Left ventricle myocardium inferior (tissue), 1 donor: ENCODE measurements at regions not wholly inside any gene's neighbourhood (a gene's known extent, or its start where the extent isn't known, plus 50 kb on each side); places are given as distances from the start of the nearest gene placed in this dataset.

Experiments
- DNase-seq: peaks from one replicate; pipeline ENCODE4 v3.0.0-alpha.2; 2020
- H3K27ac ChIP-seq: fragments of 200-600 bp; replicated peaks from 2 replicates; pipeline ENCODE4 v1.8.0; 2021
- H3K27me3 ChIP-seq: fragments of 200-600 bp; 2 replicates; pipeline ENCODE4 v1.8.0; 2021; ENCODE audit warnings: low read depth
- H3K36me3 ChIP-seq: fragments of 200-600 bp; 2 replicates; pipeline ENCODE4 v1.8.0; 2021
- H3K4me1 ChIP-seq: fragments of 200-600 bp; 2 replicates; pipeline ENCODE4 v1.8.0; 2021
- H3K4me3 ChIP-seq: fragments of 200-600 bp; 2 replicates; pipeline ENCODE4 v1.8.0; 2021; ENCODE audit warnings: mild to moderate bottlenecking, moderate library complexity
- H3K9me3 ChIP-seq: fragments of 200-600 bp; replicated peaks from 2 replicates; pipeline ENCODE4 v1.8.0; 2021
- intact Hi-C: fragments of 100-400 bp; cut with micrococcal nuclease; formaldehyde crosslinking; loops from one replicate; pipeline ENCODE4 v1.11.0; 2022
- TF ChIP-seq, protein P1 (sequence below): fragments of 200-600 bp; IDR thresholded peaks from 2 replicates; pipeline ENCODE4 v1.8.0; 2021; ENCODE audit warnings: antibody characterized with exemption, mild to moderate bottlenecking, borderline replicate concordance
- donor health status: DM: no; HTN: yes; CAD: no; lungs with severe emphysema.

DNA sequence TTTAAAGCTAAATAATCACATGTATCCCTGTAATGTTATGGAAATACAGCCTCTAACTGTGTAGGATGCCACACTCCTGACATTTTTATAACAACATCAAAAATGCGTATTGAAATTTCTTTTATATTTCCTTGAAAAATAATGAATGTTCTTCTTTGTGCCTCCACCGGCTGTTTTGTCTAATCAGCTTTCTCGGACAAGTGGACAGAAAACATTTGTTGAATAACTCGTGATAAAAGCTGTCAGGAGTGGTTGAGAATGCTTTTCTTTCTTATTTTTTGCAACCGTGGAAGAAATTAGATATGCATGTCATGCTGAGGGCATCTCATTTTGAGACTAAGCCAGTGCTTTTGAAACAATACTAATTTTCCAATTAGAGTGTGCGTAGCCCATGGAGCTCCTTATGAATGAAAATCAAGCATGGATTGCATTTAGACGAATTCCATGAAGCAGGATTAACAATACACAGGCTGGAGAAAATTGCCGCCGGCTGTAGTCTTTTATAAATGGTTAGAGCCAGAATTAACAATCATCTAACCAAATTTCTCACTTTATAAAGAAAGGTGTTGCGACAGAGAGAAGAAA, 614.5 kb upstream of the LCORL start:
- Histone ChIP-seq H3K36me3 (no peaks in the 10 kb centered on the region), H3K4me3 (no peak overlapping the region), H3K4me1 (no peaks in the 10 kb centered on the region), H3K27me3 (no peaks in the 10 kb centered on the region), H3K9me3 (peaks cover 1% of the 10 kb centered on the region), H3K27ac (no peak overlapping the region)
- intact Hi-C loops: no loop called here
- TF ChIP-seq, protein P1, sequence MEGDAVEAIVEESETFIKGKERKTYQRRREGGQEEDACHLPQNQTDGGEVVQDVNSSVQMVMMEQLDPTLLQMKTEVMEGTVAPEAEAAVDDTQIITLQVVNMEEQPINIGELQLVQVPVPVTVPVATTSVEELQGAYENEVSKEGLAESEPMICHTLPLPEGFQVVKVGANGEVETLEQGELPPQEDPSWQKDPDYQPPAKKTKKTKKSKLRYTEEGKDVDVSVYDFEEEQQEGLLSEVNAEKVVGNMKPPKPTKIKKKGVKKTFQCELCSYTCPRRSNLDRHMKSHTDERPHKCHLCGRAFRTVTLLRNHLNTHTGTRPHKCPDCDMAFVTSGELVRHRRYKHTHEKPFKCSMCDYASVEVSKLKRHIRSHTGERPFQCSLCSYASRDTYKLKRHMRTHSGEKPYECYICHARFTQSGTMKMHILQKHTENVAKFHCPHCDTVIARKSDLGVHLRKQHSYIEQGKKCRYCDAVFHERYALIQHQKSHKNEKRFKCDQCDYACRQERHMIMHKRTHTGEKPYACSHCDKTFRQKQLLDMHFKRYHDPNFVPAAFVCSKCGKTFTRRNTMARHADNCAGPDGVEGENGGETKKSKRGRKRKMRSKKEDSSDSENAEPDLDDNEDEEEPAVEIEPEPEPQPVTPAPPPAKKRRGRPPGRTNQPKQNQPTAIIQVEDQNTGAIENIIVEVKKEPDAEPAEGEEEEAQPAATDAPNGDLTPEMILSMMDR: no peak
- DNase-seq: no peak

DNA sequence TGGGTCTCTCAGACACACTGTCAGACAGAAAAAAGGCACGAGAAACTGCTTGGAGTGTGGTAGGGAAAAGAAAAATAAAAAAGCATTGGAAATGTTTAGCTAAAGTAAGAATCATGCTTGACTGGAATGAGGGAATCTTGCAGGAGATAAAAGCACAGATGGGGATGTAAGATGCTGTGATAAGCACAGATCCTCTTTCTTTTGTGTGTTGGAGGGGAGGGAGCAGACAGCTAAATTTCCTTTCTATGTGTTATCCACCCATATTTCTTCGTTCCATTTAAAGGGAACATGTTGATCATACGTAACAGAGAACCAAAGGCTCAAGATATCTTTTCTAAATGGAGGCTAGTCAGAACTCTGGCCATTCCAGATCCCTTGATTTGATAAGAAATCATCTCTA, 614.0 kb upstream of the LCORL start:
- intact Hi-C loops: no loop called here
- Histone ChIP-seq H3K4me1 (no peaks in the 10 kb centered on the region), H3K4me3 (no peak overlapping the region), H3K27ac (no peak overlapping the region), H3K36me3 (no peaks in the 10 kb centered on the region), H3K9me3 (peaks cover 7% of the 10 kb centered on the region), H3K27me3 (no peaks in the 10 kb centered on the region)
- TF ChIP-seq, protein P1: no peak
- no peak for DNase-seq

DNA sequence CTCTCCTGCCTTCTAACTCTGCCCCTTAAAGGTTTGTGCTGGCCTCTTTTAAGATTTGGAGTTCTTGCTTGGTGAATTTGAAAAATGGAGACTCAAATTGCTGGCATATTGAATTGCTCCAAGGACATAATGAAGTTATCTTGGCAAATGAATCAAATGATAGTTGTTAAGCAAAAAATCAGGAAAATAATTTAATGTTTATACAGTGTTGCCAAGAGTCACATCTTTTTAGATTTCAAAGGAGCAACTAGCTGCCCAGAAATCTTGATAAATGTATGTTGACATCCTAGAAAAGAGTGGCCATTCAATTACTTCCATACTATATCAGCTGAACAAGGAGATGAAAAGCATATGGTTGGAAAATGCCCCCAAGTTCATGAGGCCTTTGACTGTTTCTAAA, 610.0 kb upstream of the LCORL start:
- no peak overlapping the region for H3K4me3 ChIP-seq
- intact Hi-C loops: no loop called here
- TF ChIP-seq, protein P1: no peak
- no peaks in the 10 kb centered on the region for H3K36me3 ChIP-seq
- no peak for DNase-seq
- no peak overlapping the region for H3K27ac ChIP-seq
- H3K27me3 ChIP-seq: no peaks in the 10 kb centered on the region
- peaks cover 11% of the 10 kb centered on the region for H3K9me3 ChIP-seq
- no peaks in the 10 kb centered on the region for H3K4me1 ChIP-seq

DNA sequence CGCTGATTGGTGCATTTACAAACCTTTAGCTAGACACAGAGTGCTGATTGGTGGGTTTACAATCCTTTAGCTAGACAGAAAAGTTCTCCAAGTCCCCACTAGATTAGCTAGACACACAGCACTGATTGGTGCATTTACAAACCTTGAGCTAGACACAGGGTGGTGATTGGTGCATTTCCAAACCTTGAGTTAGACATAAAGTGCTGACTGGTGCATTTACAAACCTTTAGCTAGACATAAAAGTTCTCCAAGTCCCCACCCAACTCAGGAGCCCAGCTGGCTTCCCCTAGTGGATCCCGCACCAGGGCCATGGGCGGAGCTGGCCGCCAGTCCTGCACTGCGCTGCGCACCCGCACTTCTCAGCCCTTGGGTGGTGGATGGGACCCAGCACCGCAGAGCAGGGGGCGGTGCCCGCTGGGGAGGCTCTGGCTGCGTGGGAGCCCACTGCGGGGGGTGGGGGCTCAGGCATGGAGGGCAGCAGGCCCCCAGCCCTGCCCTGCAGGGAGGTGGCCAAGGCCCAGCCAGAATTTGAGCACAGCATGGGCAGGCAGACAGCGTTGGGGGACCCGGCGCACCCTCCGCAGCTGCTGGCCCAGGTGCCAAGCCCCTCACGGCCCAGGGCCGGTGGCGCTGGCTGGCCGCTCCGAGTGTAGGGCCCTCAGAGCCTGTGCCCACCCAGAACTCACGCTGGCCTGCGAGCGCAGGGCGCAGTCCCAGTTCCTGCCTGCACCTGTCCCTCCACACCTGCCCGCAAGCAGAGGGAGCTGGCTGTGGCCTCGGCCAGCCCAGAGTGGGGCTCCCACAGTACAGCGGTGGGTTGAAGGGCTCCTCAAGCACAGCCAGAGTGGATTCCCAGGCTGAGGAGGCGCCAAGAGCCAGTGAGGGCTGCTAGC, 608.9 kb upstream of the LCORL start:
- H3K27me3 ChIP-seq: no peaks in the 10 kb centered on the region
- no peak overlapping the region for H3K27ac ChIP-seq
- H3K36me3 ChIP-seq: no peaks in the 10 kb centered on the region
- DNase-seq: no peak
- TF ChIP-seq, protein P1: no peak
- H3K4me3 ChIP-seq: no peak overlapping the region
- intact Hi-C loops: no loop called here
- H3K9me3 ChIP-seq: peaks cover 11% of the 10 kb centered on the region
- no peaks in the 10 kb centered on the region for H3K4me1 ChIP-seq

DNA sequence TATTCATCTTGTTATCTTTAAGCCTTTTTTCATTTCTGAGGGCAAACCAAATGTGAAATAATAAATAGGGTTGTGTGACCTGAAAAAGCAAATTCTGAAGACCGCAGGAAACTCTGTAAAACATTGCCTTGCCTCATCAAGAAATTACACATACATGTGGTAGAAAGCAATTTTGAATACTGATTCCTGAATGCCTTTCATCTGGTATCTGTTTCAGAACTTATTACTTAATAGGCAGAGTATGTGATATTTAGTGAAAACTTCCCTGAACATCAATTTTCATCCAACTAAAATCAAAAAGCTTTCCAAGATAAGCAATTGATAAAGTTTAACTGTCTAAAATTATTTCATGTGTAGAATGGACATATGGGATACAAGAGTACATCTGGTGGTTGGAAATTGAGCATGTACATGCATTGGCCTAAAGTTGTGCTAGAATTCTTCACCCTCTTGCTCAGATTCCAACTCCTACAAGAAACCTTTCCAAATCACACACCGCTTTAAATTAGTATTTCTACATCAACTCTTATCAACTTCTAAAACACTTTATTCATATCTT, 606.0 kb upstream of the LCORL start:
- Histone ChIP-seq H3K36me3 (no peaks in the 10 kb centered on the region), H3K27me3 (no peaks in the 10 kb centered on the region), H3K4me1 (no peaks in the 10 kb centered on the region), H3K4me3 (no peak overlapping the region), H3K27ac (no peak overlapping the region), H3K9me3 (peaks cover 11% of the 10 kb centered on the region)
- DNase-seq: no peak
- intact Hi-C loops: no loop called here
- TF ChIP-seq, protein P1: no peak
